ENCODE measurements at regions not wholly inside any gene's neighbourhood (a gene's known extent, or its start where the extent isn't known, plus 50 kb on each side); places are given as distances from the start of the nearest gene placed in this dataset.

DNA sequence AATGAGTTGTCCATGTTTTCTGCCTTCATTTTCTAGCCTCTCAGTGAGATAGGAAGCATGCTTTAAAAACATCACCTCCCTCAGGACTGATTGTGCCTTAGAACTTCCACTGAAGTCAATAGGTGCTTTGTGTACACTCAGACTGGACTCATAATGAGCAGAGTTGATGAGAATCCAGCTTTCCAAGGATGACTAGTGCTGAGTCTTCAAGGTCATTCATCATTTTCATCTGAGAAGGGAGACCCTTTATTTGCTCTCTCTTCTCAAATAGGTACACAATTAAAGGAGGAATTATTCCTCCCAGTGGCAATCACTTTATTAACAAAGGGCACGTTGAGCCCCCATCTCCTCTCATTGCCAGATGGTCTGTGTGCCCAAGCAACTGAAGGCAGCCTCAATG lies 210.9 kb upstream of the PRKD1 start:
- H3K4me3 ChIP-seq (ENCODE audit: low read depth, low read length) = no peak overlapping the region
- H3K9me3 ChIP-seq (ENCODE audit: control insufficient read depth, low read length) = no peaks in the 10 kb centered on the region
- no peaks in the 10 kb centered on the region for H3K36me3 ChIP-seq (ENCODE audit: control insufficient read depth, insufficient read depth, low read length)
- no peaks in the 10 kb centered on the region for H3K27me3 ChIP-seq (ENCODE audit: control insufficient read depth, insufficient read depth, low read length)
- H3K27ac ChIP-seq = no peak overlapping the region
- H3K9ac ChIP-seq = no peak overlapping the region
- no peak overlapping the region for H2AFZ ChIP-seq
- no peaks in the 10 kb centered on the region for H3K4me1 ChIP-seq
- H3K4me2 ChIP-seq (ENCODE audit: low read length) = no peak overlapping the region
- no peaks in the 10 kb centered on the region for H3K79me2 ChIP-seq
- no peak for TF ChIP-seq CTCF (IDR thresholded peaks at IDR 0.05)

- Histone ChIP-seq H2AFZ (no peak overlapping the region), H3K36me3 (ENCODE audit: control insufficient read depth, insufficient read depth, low read length) (no peaks in the 10 kb centered on the region), H3K9ac (no peak overlapping the region), H3K27ac (no peak overlapping the region), H3K4me1 (no peaks in the 10 kb centered on the region), H3K9me3 (ENCODE audit: control insufficient read depth, low read length) (no peaks in the 10 kb centered on the region), H3K79me2 (no peaks in the 10 kb centered on the region), H3K4me3 (ENCODE audit: low read depth, low read length) (no peak overlapping the region), H3K4me2 (ENCODE audit: low read length) (no peak overlapping the region), H3K27me3 (ENCODE audit: control insufficient read depth, insufficient read depth, low read length) (no peaks in the 10 kb centered on the region)
- no peak for TF ChIP-seq CTCF (IDR thresholded peaks at IDR 0.05)
Measured at GRCh38 chr14:30142216-30142615, 214.6 kb upstream of the PRKD1 start.

- Histone ChIP-seq H3K27ac (no peak overlapping the region), H3K9me3 (ENCODE audit: control insufficient read depth, low read length) (no peaks in the 10 kb centered on the region), H3K4me1 (no peaks in the 10 kb centered on the region), H2AFZ (no peak overlapping the region), H3K27me3 (ENCODE audit: control insufficient read depth, insufficient read depth, low read length) (no peaks in the 10 kb centered on the region), H3K4me3 (ENCODE audit: low read depth, low read length) (no peak overlapping the region), H3K4me2 (ENCODE audit: low read length) (no peak overlapping the region), H3K9ac (no peak overlapping the region), H3K36me3 (ENCODE audit: control insufficient read depth, insufficient read depth, low read length) (no peaks in the 10 kb centered on the region), H3K79me2 (no peaks in the 10 kb centered on the region)
- TF ChIP-seq CTCF (IDR thresholded peaks at IDR 0.05) = no peak
Measured at GRCh38 chr14:30143627-30144026, 216.0 kb upstream of the PRKD1 start.

DNA sequence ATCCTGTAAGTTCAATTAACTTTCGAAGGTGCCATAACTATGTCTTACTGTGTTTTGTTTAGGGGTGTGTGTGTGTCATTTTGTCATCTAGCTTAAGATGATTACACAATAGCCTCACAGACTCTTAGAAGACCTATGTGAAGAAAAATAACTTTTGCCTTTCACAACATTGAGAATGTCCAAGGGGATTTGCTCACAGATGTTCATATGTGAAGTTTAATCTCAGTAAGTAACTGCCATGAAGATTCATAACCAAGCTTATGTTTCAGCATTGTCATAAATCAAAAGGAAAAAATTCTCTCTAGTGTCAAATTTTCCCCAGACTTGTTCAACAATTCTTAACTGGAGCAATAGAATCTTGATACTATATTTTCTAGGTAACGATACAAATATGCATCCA lies 226.1 kb upstream of the PRKD1 start:
- TF ChIP-seq CTCF (IDR thresholded peaks at IDR 0.05) = no peak
- no peak overlapping the region for H3K27ac ChIP-seq
- no peak overlapping the region for H3K9ac ChIP-seq

GRCh38 chr14:30156571-30156970 lies 228.9 kb upstream of the PRKD1 start:
- Histone ChIP-seq H3K9ac (no peak overlapping the region), H2AFZ (no peak overlapping the region), H3K79me2 (no peaks in the 10 kb centered on the region), H3K4me3 (ENCODE audit: low read depth, low read length) (no peak overlapping the region), H3K4me1 (no peaks in the 10 kb centered on the region), H3K27me3 (ENCODE audit: control insufficient read depth, insufficient read depth, low read length) (no peaks in the 10 kb centered on the region), H3K36me3 (ENCODE audit: control insufficient read depth, insufficient read depth, low read length) (no peaks in the 10 kb centered on the region), H3K4me2 (ENCODE audit: low read length) (no peak overlapping the region), H3K27ac (no peak overlapping the region), H3K9me3 (ENCODE audit: control insufficient read depth, low read length) (no peaks in the 10 kb centered on the region)
- TF ChIP-seq CTCF (IDR thresholded peaks at IDR 0.05) = no peak

More for the DNA sequence above, 226.1 kb upstream of the PRKD1 start:
- Histone ChIP-seq H3K9me3 (ENCODE audit: control insufficient read depth, low read length) (no peaks in the 10 kb centered on the region), H3K36me3 (ENCODE audit: control insufficient read depth, insufficient read depth, low read length) (no peaks in the 10 kb centered on the region), H3K79me2 (no peaks in the 10 kb centered on the region), H3K4me2 (ENCODE audit: low read length) (no peak overlapping the region), H3K4me3 (ENCODE audit: low read depth, low read length) (no peak overlapping the region), H2AFZ (no peak overlapping the region), H3K4me1 (no peaks in the 10 kb centered on the region), H3K27me3 (ENCODE audit: control insufficient read depth, insufficient read depth, low read length) (no peaks in the 10 kb centered on the region)
